GM12873 (cell line): ENCODE measurements at regions not wholly inside any gene's neighbourhood (a gene's known extent, or its start where the extent isn't known, plus 50 kb on each side); places are given as distances from the start of the nearest gene placed in this dataset.

Experiments used
- TF ChIP-seq, protein P1 (sequence below): IDR thresholded peaks from 2 replicates; pipeline ENCODE4 v1.5.1; 2012; ENCODE audit warnings: low read depth, mild to moderate bottlenecking, moderate library complexity, low read length, control low read depth; ENCODE audit not compliant: insufficient read depth; ENCODE audit errors: missing control alignments

DNA sequence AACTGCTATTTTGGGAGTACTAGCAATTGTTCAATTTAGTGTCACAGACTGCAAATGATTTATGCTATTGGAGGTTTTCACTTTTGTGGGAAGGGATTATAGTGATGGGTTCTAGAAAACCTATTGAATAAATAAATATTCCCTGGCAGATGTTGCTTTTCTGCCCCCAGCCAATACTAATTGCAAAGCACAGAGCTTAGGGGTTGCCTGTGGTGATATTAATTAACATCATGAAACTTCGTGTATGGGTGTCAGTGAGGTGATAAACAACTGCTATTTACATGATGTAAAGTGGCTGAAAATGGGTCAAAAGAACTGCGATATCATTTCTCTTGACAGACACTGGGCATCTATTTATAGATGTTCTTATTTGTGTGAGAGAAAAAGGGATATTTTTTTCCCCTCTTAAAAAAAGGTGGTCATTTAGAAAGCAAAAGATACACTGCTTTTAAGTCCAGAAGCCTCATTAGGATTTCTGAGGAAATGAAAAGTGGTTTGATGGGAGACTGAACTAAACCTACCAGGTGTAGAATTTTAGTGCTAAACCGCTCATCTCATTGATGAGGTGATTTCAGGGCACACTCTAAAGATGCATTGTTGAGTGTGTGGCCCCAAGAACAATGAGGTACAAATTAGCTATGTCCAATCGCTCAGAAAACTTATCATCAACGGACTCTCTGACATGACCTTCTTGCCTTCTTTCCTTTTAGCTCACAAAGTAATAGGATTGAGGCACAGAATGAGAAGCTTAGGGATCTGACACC, 116.7 kb upstream of the CHST9 start:
- TF ChIP-seq, protein P1, sequence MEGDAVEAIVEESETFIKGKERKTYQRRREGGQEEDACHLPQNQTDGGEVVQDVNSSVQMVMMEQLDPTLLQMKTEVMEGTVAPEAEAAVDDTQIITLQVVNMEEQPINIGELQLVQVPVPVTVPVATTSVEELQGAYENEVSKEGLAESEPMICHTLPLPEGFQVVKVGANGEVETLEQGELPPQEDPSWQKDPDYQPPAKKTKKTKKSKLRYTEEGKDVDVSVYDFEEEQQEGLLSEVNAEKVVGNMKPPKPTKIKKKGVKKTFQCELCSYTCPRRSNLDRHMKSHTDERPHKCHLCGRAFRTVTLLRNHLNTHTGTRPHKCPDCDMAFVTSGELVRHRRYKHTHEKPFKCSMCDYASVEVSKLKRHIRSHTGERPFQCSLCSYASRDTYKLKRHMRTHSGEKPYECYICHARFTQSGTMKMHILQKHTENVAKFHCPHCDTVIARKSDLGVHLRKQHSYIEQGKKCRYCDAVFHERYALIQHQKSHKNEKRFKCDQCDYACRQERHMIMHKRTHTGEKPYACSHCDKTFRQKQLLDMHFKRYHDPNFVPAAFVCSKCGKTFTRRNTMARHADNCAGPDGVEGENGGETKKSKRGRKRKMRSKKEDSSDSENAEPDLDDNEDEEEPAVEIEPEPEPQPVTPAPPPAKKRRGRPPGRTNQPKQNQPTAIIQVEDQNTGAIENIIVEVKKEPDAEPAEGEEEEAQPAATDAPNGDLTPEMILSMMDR = no peak

DNA sequence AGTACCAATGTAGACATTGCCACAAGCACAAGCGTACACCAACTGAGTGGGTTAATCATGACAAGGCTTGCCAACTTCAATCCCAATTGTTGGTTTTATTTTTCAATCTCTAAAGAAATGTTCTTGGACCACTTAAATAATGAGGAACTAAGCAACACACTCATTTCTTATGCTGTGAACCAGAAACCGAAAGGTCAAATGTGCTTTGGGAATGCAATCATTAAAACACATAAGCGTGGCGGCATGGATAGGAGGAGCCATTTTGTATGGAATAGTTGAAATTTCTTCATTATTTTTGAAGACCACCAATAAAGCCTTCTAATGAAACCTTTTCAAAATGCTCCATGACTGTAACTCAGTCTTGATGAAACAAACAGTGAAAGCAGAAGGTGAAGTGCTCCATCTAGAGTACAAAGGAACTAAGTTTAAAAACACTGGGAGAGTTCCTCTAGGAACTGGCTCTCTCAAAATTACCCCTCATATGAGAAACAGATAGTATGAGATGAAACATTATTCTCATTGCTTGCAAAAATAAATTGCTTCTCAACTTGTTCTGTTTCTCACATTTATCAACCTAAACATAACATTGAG, 113.2 kb upstream of the CHST9 start:
- TF ChIP-seq, protein P1 = no peak

GRCh38 chr18:27278131-27278530, 93.0 kb upstream of the CHST9 start:
- TF ChIP-seq, protein P1 = no peak

GRCh38 chr18:27277554-27277953, 92.4 kb upstream of the CHST9 start:
- TF ChIP-seq, protein P1 = no peak

- TF ChIP-seq, protein P1 = no peak
Observed at GRCh38 chr18:27276886-27277285, 91.8 kb upstream of the CHST9 start.

DNA sequence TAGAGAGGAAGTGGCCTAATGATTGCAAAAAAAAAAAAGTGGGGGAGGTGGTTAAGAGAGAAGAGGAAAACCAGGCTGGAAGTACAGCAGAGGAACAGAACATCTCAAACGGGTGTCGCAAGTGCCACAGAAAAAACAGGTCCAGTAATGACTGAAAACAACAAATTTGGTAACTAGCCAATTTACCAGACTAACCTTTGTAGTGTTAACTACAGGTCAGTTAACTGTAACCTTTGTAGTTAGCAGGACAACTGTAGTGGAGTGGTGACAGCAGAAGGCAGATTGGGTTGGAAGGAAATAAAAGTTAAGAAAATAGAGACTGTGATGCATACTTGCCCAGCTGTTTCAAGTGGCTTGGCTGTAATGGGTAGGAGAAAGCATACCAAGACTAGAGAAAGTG, 91.4 kb upstream of the CHST9 start:
- TF ChIP-seq, protein P1 = no peak

GRCh38 chr18:27274901-27275300, 89.8 kb upstream of the CHST9 start:
- TF ChIP-seq, protein P1 = no peak
